Islet of Langerhans (tissue), 1 donor: ENCODE measurements at regions not wholly inside any gene's neighbourhood (a gene's known extent, or its start where the extent isn't known, plus 50 kb on each side); places are given as distances from the start of the nearest gene placed in this dataset.

Experiments
- FAIRE-seq: peaks from one replicate; lab custom pipeline; 2011; peaks lifted over from hg19 to GRCh38; lab: Jason Lieb, UNC

- no peak for FAIRE-seq
These were observed 196.0 kb upstream of the TLL1 start for GRCh38 chr4:165677081-165677480.

GRCh38 chr4:165678236-165678935 is 194.7 kb upstream of the TLL1 start:
- FAIRE-seq: no peak

GRCh38 chr4:165678936-165679325 is 194.1 kb upstream of the TLL1 start:
- no peak for FAIRE-seq

- no peak for FAIRE-seq
These were observed 192.2 kb upstream of the TLL1 start for GRCh38 chr4:165680821-165681220.

GRCh38 chr4:165682611-165683010 is 190.4 kb upstream of the TLL1 start:
- no peak for FAIRE-seq

GRCh38 chr4:165684177-165684805 is 188.7 kb upstream of the TLL1 start:
- no peak for FAIRE-seq

GRCh38 chr4:165686756-165687155 is 186.3 kb upstream of the TLL1 start:
- no peak for FAIRE-seq

GRCh38 chr4:165689159-165689558 is 183.9 kb upstream of the TLL1 start:
- no peak for FAIRE-seq

- FAIRE-seq: no peak
These were observed 181.0 kb upstream of the TLL1 start for GRCh38 chr4:165692082-165692481.

GRCh38 chr4:165698272-165698671 is 174.8 kb upstream of the TLL1 start:
- no peak for FAIRE-seq

GRCh38 chr4:165699055-165699454 is 174.0 kb upstream of the TLL1 start:
- no peak for FAIRE-seq

- no peak for FAIRE-seq
These were observed 172.2 kb upstream of the TLL1 start for GRCh38 chr4:165700855-165701254.

- FAIRE-seq: peak; percentile 64
These were observed 165.9 kb upstream of the TLL1 start for GRCh38 chr4:165707128-165707527.

- no peak for FAIRE-seq
These were observed 163.5 kb upstream of the TLL1 start for GRCh38 chr4:165709516-165709915.

GRCh38 chr4:165709973-165710526 is 163.0 kb upstream of the TLL1 start:
- FAIRE-seq: no peak

GRCh38 chr4:165711436-165711835 is 161.6 kb upstream of the TLL1 start:
- FAIRE-seq: no peak

GRCh38 chr4:165711912-165712311 is 161.1 kb upstream of the TLL1 start:
- FAIRE-seq: no peak

GRCh38 chr4:165714650-165715049 is 158.4 kb upstream of the TLL1 start:
- no peak for FAIRE-seq

- no peak for FAIRE-seq
These were observed 157.8 kb upstream of the TLL1 start for GRCh38 chr4:165715211-165715610.

GRCh38 chr4:165715989-165716388 is 157.0 kb upstream of the TLL1 start:
- no peak for FAIRE-seq

- FAIRE-seq: no peak
These were observed 156.6 kb upstream of the TLL1 start for GRCh38 chr4:165716472-165716871.

- FAIRE-seq: no peak
These were observed 154.4 kb upstream of the TLL1 start for GRCh38 chr4:165718660-165719059.

- no peak for FAIRE-seq
These were observed 152.5 kb upstream of the TLL1 start for GRCh38 chr4:165720411-165721082.
